K562 (cell line): ENCODE measurements at regions not wholly inside any gene's neighbourhood (a gene's known extent, or its start where the extent isn't known, plus 50 kb on each side); places are given as distances from the start of the nearest gene placed in this dataset.
A peak's percentile ranks its signal among the peaks of the same experiment; 100 is the strongest.

Source experiments
- ARID2 ChIP-seq: fragments of 450-650 bp; IDR thresholded peaks from 2 replicates; pipeline ENCODE4 v1.6.1; 2017; ENCODE audit warnings: antibody characterized with exemption, mild to moderate bottlenecking
- ATF2 ChIP-seq: sonication (generic); formaldehyde crosslinking; IDR thresholded peaks from 2 replicates; pipeline ENCODE4 v1.8.1; 2022; ENCODE audit warnings: missing genetic modification reagents
- BMI1 ChIP-seq: fragments of 150-350 bp; IDR thresholded peaks from 2 replicates; pipeline ENCODE4 v1.6.1; 2014; ENCODE audit warnings: low read length
- CCNT2 ChIP-seq: IDR thresholded peaks from 2 replicates; pipeline ENCODE4 v1.6.1; 2011; ENCODE audit warnings: borderline replicate concordance, low read depth, mild to moderate bottlenecking, moderate library complexity, mixed read lengths, low read length; ENCODE audit not compliant: insufficient read length; ENCODE audit errors: extremely low read depth
- ETV6 ChIP-seq, 3 experiments: fragments of 150-350 bp in 1 of 3; sonication (generic) in 1 of 3; formaldehyde crosslinking in 1 of 3; IDR thresholded peaks; 2 replicates each; pipeline versions ENCODE4 v1.6.1 to v1.8.0; 2014 to 2022; ENCODE audit warnings: borderline replicate concordance in 2 of 3, low read depth in 2 of 3, antibody characterized with exemption in 1 of 3, low read length in 1 of 3, mild to moderate bottlenecking in 1 of 3, missing genetic modification reagents in 1 of 3
- EZH2 ChIP-seq: IDR thresholded peaks from 2 replicates; pipeline ENCODE4 v1.6.1; 2012; ENCODE audit warnings: low read depth, mild to moderate bottlenecking, inconsistent platforms, low read length, borderline replicate concordance
- FOXA1 ChIP-seq: fragments of 450-650 bp; IDR thresholded peaks from 2 replicates; pipeline ENCODE4 v1.6.1; 2016; ENCODE audit warnings: mild to moderate bottlenecking, borderline replicate concordance
- HDAC2 ChIP-seq: fragments of 450-650 bp; IDR thresholded peaks from 2 replicates; pipeline ENCODE4 v1.6.1; 2016; ENCODE audit warnings: mild to moderate bottlenecking
- KLF10 ChIP-seq: fragments of 250-450 bp; sonication (Bioruptor Pico); IDR thresholded peaks from 2 replicates; pipeline ENCODE4 v1.6.1; 2021; ENCODE audit warnings: matching md5 sums
- MAZ ChIP-seq, 2 experiments: fragments of 450-650 bp in 1 of 2; sonication (generic) in 1 of 2; formaldehyde crosslinking; IDR thresholded peaks in 1 of 2; conservative IDR thresholded peaks in 1 of 2; 2 replicates each; pipeline versions ENCODE4 v1.4.0 to v1.5.0; 2020; ENCODE audit warnings: mild to moderate bottlenecking in 1 of 2, missing genetic modification reagents in 1 of 2
- RAD21 ChIP-seq, 2 experiments: fragments of 250-450 bp in 1 of 2; fragments of 450-650 bp in 1 of 2; sonication (Bioruptor Pico) in 1 of 2; formaldehyde crosslinking in 1 of 2; IDR thresholded peaks in 1 of 2; conservative IDR thresholded peaks in 1 of 2; 2 replicates each; pipeline versions ENCODE4 v1.4.0 to v1.8.0; 2020 to 2022; ENCODE audit warnings: mild to moderate bottlenecking in 2 of 2, moderate library complexity in 1 of 2
- SIN3A ChIP-seq, 2 experiments: fragments of 150-350 bp in 1 of 2; IDR thresholded peaks; 2 replicates each; pipeline ENCODE4 v1.6.1; 2011 to 2016; ENCODE audit warnings: borderline replicate concordance in 2 of 2, low read depth in 2 of 2, low read length in 2 of 2, mild to moderate bottlenecking in 2 of 2, moderate library complexity in 2 of 2; ENCODE audit not compliant: control insufficient read depth in 1 of 2
- STAG1 ChIP-seq: sonication (generic); formaldehyde crosslinking; IDR thresholded peaks from 2 replicates; pipeline ENCODE4 v1.5.0; 2020; ENCODE audit warnings: missing genetic modification reagents, borderline replicate concordance
- ZNF217 ChIP-seq: sonication (generic); formaldehyde crosslinking; IDR thresholded peaks from 2 replicates; pipeline ENCODE4 v1.8.0; 2022; ENCODE audit warnings: mild to moderate bottlenecking, missing genetic modification reagents
- ZNF384 ChIP-seq: IDR thresholded peaks from 2 replicates; pipeline ENCODE4 v1.6.1; 2012; ENCODE audit warnings: low read depth, low read length, improper control_type of control experiment
- ZNF764 ChIP-seq: fragments of 250-450 bp; sonication (Bioruptor Pico); IDR thresholded peaks from 2 replicates; pipeline ENCODE4 v1.4.0; 2020; ENCODE audit warnings: low read depth, mild to moderate bottlenecking, moderate library complexity
- TF ChIP-seq, protein P1 (sequence below): fragments of 450-650 bp; IDR thresholded peaks from 2 replicates; pipeline ENCODE4 v1.6.1; 2014; ENCODE audit warnings: low read depth, mild to moderate bottlenecking, moderate library complexity, borderline replicate concordance
- TF ChIP-seq, protein P2 (sequence below): fragments of 450-650 bp; formaldehyde crosslinking; IDR thresholded peaks from 2 replicates; pipeline ENCODE4 v1.4.0; 2020; ENCODE audit warnings: mild to moderate bottlenecking, moderate library complexity
- TF ChIP-seq, protein P3 (sequence below), 3 experiments: IDR thresholded peaks in 2 of 3; conservative IDR thresholded peaks in 1 of 3; 2 replicates each; pipeline ENCODE4 v1.5.1; 2011 to 2012; ENCODE audit warnings: low read length in 3 of 3, mild to moderate bottlenecking in 3 of 3, control low read depth in 2 of 3, improper control_type of control experiment in 1 of 3, inconsistent platforms in 1 of 3, low read depth in 1 of 3, mixed read lengths in 1 of 3, moderate library complexity in 1 of 3; ENCODE audit not compliant: insufficient read depth in 2 of 3

GRCh38 chr16:55944377-55944802 is 69.2 kb upstream of the CES5A start (continued):
- TF ChIP-seq, protein P1, sequence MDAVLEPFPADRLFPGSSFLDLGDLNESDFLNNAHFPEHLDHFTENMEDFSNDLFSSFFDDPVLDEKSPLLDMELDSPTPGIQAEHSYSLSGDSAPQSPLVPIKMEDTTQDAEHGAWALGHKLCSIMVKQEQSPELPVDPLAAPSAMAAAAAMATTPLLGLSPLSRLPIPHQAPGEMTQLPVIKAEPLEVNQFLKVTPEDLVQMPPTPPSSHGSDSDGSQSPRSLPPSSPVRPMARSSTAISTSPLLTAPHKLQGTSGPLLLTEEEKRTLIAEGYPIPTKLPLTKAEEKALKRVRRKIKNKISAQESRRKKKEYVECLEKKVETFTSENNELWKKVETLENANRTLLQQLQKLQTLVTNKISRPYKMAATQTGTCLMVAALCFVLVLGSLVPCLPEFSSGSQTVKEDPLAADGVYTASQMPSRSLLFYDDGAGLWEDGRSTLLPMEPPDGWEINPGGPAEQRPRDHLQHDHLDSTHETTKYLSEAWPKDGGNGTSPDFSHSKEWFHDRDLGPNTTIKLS: no peak
- TF ChIP-seq KLF10 (no peak), HDAC2 (no peak), RAD21 (CRISPR knock-in tag; conservative IDR thresholded peaks at IDR 0.05 in 1 of 2, IDR thresholded peaks at IDR 0.05 in 1 of 2) (peak; percentile 78 to 79), STAG1 (CRISPR knock-in tag) (peak; percentile 26; the same call in 1 of the 2 replicates), ARID2 (no peak), ETV6 (IDR thresholded peaks at IDR 0.05; ENCODE audit: borderline replicate concordance in 1 of 2, low read depth in 2 of 2, low read length in 1 of 2) (no peak), ETV6 (CRISPR knock-in tag; IDR thresholded peaks at IDR 0.05; ENCODE audit: borderline replicate concordance) (no peak), SIN3A (IDR thresholded peaks at IDR 0.05; ENCODE audit: borderline replicate concordance in 2 of 2, control insufficient read depth in 1 of 2, low read depth in 2 of 2, low read length in 2 of 2) (no peak), MAZ (CRISPR knock-in tag; conservative IDR thresholded peaks at IDR 0.05 in 1 of 2, IDR thresholded peaks at IDR 0.05 in 1 of 2) (peak in 1 of 2 experiments; percentile 68; a peak in 2 of 4 replicates), ATF2 (CRISPR knock-in tag) (no peak), ZNF384 (no peak), BMI1 (no peak), ZNF764 (no peak), EZH2 (no peak), FOXA1 (no peak), CCNT2 (no peak), ZNF217 (CRISPR knock-in tag) (no peak)
- TF ChIP-seq, protein P2, sequence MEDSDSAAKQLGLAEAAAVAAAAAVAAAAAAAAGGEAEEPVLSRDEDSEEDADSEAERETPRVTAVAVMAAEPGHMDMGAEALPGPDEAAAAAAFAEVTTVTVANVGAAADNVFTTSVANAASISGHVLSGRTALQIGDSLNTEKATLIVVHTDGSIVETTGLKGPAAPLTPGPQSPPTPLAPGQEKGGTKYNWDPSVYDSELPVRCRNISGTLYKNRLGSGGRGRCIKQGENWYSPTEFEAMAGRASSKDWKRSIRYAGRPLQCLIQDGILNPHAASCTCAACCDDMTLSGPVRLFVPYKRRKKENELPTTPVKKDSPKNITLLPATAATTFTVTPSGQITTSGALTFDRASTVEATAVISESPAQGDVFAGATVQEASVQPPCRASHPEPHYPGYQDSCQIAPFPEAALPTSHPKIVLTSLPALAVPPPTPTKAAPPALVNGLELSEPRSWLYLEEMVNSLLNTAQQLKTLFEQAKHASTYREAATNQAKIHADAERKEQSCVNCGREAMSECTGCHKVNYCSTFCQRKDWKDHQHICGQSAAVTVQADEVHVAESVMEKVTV (CRISPR knock-in tag): peak; percentile 60
- TF ChIP-seq, protein P3, sequence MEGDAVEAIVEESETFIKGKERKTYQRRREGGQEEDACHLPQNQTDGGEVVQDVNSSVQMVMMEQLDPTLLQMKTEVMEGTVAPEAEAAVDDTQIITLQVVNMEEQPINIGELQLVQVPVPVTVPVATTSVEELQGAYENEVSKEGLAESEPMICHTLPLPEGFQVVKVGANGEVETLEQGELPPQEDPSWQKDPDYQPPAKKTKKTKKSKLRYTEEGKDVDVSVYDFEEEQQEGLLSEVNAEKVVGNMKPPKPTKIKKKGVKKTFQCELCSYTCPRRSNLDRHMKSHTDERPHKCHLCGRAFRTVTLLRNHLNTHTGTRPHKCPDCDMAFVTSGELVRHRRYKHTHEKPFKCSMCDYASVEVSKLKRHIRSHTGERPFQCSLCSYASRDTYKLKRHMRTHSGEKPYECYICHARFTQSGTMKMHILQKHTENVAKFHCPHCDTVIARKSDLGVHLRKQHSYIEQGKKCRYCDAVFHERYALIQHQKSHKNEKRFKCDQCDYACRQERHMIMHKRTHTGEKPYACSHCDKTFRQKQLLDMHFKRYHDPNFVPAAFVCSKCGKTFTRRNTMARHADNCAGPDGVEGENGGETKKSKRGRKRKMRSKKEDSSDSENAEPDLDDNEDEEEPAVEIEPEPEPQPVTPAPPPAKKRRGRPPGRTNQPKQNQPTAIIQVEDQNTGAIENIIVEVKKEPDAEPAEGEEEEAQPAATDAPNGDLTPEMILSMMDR (IDR thresholded peaks at IDR 0.05 in 2 of 3, conservative IDR thresholded peaks at IDR 0.05 in 1 of 3; ENCODE audit: insufficient read depth in 2 of 3, low read depth in 1 of 3, low read length in 3 of 3): peak; percentile 76 to 92 (median 89)
